NCI-H2107 (cell line): ENCODE measurements at regions not wholly inside any gene's neighbourhood (a gene's known extent, or its start where the extent isn't known, plus 50 kb on each side); places are given as distances from the start of the nearest gene placed in this dataset.

Source experiments
- DNase-seq: peaks from one replicate; lab custom pipeline; 2025; lab: John Stamatoyannopoulos, UW

- DNase-seq: no peak
These were observed 213.3 kb downstream of the MYCN start for GRCh38 chr2:16153754-16154035.

GRCh38 chr2:16152928-16153753 lies 212.8 kb downstream of the MYCN start:
- DNase-seq: no peak

GRCh38 chr2:16152071-16152927 lies 211.9 kb downstream of the MYCN start:
- DNase-seq: no peak

- DNase-seq: no peak
These were observed 211.3 kb downstream of the MYCN start for GRCh38 chr2:16151651-16152050.

DNA sequence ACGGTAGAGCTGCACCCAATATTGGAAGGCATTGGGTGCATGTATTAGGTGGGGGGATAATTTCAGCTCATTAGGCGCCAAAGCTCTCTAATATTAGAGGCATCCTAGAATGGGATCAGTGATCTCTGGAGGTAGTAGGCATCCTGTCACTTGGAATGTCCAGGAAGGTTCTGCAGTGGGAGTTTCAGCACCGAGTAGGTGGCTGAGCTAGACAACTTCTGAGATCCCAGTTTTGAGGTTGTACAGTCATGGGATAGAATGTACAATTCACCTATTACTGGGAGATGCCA lies 210.9 kb downstream of the MYCN start:
- no peak for DNase-seq

DNA sequence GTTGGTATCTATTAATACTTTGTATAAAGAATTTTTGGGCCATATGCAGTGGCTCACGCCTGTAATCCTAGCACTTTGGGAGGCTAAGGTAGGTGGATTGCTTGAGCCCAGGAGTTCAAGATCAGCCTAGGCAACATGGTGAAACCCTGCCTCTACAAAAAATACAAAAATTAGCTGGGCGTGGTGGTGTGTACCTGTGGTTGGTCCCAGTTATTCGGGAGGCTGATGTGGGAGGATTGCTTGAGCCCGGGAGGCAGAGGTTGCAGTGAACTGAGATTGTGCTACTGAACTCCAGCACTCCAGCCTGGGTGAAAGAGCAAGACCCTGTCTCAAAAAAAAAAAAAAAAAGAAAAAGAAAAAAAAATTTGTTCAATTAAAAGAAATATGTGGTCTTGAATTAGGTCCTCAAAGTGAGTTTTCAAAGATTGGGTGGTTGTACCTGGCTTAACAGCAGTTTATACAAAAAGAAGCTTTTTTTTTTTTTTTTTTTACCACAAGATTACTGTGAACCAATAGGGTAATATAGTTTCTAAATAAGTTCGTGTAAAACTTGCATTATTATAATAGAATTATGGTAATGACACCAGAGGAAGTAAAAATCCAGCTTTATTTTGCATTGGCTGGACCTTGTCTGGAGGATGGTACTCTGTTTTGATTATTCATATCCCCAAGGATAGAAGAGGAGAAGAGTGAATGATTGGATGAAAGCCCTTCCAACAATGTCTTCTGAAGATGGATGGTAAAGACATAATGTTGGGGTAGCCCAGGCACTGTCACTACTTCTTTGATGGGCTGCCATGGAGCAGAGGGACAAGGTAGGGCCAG lies 210.3 kb downstream of the MYCN start:
- DNase-seq: no peak

- no peak for DNase-seq
These were observed 209.2 kb downstream of the MYCN start for GRCh38 chr2:16149349-16150243.

DNA sequence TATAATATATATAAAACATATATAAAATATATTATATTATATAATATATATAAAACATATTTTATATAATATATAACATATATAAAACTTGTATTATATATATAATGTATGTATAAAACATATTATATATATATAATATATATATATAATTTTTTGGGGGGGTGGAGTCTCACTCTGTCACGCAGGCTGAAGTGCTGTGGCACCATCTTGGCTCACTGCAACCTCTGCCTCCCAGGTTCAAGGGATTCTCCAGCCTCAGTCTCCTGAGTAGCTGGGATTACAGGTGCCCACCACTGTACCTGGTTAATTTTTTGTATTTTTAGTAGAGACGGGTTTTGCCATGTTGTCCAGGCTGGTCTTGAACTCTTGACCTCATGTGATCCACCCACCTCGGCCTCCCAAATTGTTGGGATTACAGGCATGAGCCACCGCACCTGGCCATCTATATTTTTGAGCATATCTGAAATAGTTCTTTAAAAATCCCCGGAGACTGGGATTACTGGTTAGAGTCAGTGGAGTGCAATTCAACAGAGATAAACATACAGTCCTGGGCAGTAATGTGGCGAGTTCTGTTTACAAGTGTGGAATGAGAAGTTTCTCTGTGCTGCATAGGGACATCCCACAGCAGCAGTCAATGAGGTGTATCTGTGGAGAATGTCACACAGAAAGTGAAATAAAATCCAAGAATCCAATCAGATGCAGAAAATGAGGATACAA lies 208.4 kb downstream of the MYCN start:
- DNase-seq: no peak

DNA sequence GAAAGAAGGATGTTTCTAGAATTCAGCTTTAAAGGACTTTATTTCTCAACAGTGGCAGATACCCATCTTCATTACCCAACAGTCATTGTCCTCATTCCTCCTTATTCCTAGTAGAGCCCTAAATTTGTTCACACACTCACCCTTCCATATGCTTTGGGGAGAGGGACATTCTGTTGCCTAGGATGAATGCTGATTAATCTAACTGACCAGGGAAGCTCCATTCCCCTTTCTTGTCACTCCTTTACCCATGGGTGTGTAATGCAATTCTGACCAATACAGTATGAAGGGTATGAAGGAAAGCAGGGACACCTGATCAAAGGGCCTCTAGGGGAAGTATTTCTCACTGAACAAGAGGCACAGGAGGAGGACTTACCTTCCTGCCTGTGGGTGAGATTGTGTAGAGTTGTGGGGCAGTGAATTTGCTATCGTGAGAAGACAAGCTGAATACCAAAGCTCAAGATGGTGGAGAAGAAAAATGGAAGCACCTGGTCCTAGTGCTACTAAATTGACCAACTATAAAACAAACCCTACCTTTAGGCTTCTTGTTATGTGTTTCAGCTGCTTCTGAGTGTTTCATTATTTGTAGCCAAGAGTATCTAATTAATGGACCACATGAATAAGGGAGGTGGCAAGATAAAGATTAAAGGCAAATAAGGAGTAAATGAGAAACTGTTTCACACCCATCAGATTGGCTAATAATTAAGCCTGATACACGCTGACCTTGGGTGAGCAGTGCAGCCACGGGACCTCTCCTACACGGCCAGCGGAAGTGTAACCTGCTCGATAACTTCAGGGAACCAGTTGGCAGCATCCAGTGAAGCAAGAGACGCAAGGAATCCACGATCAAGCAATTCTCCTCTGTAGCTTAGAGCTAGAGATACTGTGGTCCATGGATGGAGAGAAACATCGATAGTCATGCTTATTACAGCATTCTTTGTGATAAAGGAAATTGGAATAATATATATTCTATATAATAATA lies 202.3 kb downstream of the MYCN start:
- DNase-seq: no peak

- DNase-seq: no peak
These were observed 201.2 kb downstream of the MYCN start for GRCh38 chr2:16141641-16141921.

DNA sequence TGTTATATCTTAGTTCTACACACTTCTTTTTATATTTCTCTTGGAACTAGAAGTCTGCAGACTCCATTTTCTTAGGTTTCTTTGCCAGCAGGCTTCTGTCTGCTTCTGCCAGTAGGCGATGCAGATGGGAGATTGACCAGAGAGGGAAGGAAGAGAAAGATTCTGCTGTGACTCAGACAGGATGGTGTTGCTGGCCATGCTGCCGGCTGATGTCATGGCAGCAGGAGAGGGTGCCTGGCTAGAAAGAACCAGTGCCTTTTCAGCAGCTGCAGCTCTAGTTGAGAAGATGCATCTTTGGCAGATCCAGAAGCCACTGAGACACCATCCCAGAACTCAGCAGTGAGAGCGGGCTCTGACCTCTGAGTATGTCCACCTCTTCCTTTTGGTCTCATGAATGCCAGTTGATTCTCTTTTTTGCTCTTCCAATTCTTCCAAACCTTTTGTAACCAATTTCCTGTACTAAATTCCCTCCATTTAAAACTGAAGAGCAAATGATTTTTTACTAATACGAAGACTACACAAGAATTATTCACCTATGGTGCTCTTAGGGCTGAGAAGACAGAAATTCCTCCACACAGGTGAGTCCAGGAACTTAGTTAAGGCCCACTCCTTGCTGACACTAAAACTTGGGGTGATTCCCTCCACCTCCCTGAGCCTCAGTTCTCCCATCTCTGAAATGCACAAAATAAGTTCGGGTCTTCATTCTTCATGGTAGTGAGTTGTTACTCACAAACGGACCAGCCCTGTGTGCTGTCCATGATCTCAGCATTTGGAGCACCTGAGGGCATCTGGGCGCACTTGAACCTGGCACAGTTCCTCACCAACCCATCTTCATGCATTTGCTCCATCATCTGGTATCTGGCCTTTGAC lies 200.7 kb downstream of the MYCN start:
- DNase-seq: no peak

GRCh38 chr2:16139663-16140615 lies 199.6 kb downstream of the MYCN start:
- DNase-seq: no peak

- DNase-seq: no peak
These were observed 198.7 kb downstream of the MYCN start for GRCh38 chr2:16138811-16139662.

DNA sequence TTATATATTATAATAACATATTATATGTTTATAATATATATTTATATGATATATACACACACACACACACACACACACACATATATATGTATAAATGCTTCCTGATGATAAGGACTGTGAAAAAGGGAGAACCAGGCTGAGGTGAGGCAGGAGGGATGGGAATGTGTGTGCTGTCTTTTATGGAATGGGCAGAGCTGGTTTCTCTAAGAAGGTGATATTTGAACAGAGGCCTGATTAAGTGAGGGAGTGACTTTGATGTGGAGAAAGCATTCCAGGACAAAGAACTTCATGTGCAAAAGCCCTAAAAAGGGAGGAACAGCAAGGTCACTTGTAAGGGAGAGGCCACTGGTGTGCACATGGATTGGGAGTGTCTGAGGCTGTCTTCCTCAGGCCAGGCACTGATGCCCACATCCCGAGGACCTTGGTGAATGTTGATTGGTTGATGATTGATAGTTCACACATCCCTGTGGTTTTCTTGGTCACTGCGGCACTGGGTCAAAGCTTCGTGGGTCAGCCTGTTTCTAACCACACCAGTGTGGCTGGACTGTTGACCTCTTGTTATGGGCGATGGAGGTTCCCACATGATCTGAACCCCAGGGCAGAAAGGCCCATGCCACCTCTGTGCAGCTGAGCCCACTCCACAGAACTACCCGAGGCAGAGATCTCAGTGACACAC lies 196.9 kb downstream of the MYCN start:
- DNase-seq: no peak

- DNase-seq: no peak
These were observed 196.2 kb downstream of the MYCN start for GRCh38 chr2:16136461-16137035.

DNA sequence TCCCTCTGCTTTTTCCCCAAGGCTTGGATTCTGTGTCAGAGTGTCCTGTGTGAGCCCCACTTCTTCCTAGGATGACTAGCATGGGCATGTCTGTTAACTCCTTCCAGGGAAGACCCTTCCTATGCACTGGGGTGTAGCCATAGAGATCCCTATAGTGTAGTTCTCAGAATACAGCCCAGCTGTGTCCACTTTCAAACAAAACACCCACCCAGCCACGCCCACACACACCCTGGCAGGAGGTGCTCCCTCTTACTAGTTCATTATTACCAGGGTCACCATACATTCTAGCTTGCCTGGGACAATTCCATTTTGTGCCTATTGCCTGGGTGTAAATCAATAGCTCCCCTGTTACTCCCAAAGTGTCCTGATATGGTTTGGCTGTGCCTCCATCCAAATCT lies 195.6 kb downstream of the MYCN start:
- DNase-seq: no peak
